ENCODE measurements at regions not wholly inside any gene's neighbourhood (a gene's known extent, or its start where the extent isn't known, plus 50 kb on each side); places are given as distances from the start of the nearest gene placed in this dataset.

DNA sequence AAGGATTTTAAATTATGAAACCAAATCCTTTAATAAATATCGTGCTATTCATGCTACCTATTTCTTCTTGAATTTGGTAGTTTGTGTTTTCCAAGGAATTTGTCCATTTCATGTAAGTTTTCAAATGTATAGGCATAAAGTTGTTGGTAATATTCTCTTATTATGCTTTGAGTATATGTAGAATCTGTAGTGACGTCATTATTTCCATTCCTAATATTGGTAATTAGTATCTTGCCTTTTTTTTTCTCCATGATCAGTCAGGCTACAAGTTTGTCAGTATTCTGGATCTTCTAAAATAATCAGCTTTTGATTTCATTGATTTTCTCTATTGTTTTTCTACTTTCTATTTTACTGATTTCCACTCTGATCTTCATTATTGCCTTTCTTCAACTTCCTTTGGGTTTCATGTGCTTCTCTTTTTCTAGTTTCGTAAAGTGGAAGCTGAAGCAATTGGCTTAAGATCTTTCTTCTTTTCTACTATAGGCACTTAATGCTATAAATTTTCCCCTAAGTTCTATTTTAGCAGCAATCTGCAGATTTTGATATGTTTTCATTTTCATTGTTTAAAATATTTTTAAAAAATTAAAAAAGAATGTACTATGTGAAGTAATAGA, 156.5 kb upstream of the HDAC9 start:
- no peak for ATAC-seq

DNA sequence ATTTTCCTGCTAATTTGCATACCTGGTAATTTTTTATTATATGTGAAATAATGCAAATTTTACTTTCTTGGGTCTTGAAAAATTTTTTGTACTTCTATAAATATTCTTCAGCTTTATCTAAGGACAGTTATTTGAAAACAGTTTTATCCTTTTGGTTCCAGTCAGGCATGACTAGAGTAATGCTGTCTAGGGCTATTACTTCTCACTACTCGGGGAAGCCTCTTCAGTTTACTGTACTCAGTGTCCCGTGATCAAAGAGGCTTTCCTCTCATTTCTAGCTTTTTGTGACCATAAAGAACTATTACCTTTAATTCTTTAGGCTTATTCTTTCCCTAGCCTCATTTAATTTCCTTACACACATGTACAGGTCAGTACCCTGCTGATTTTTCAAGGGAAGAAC, 153.8 kb upstream of the HDAC9 start:
- no peak for FAIRE-seq
- Histone ChIP-seq H4K20me1 (ENCODE audit: insufficient read depth, low read length) (no peaks in the 10 kb centered on the region), H3K9ac (ENCODE audit: insufficient read depth, low read depth, low read length) (no peak overlapping the region), H3K4me3 (replicated peaks in 1 of 3; ENCODE audit: insufficient read depth in 1 of 3, low read depth in 2 of 3, low read length in 3 of 3) (no peak overlapping the region), H3K27me3 (ENCODE audit: control insufficient read depth in 1 of 2, insufficient read depth in 2 of 2, low read length in 2 of 2) (no peaks in the 10 kb centered on the region), H3K36me3 (replicated peaks in 1 of 2; ENCODE audit: control insufficient read depth in 1 of 2, insufficient read depth in 2 of 2, low read length in 2 of 2) (no peaks in the 10 kb centered on the region), H3K4me2 (ENCODE audit: low read depth, low read length) (no peak overlapping the region), H3K9me3 (ENCODE audit: low read length) (peaks cover 10% of the 10 kb centered on the region), H2AFZ (ENCODE audit: low read length) (no peak overlapping the region), H3K4me1 (ENCODE audit: insufficient read depth, low read length) (no peaks in the 10 kb centered on the region), H3K27ac (ENCODE audit: extremely low read length, insufficient read depth, low read length) (no peak overlapping the region), H3K79me2 (ENCODE audit: insufficient read depth, low read length) (no peaks in the 10 kb centered on the region)
- no peak for DNase-seq (ENCODE audit: low spot score)
- TF ChIP-seq, protein P1, sequence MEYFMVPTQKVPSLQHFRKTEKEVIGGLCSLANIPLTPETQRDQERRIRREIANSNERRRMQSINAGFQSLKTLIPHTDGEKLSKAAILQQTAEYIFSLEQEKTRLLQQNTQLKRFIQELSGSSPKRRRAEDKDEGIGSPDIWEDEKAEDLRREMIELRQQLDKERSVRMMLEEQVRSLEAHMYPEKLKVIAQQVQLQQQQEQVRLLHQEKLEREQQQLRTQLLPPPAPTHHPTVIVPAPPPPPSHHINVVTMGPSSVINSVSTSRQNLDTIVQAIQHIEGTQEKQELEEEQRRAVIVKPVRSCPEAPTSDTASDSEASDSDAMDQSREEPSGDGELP (IDR thresholded peaks at IDR 0.05; ENCODE audit: borderline replicate concordance, low read depth) = no peak
- TF ChIP-seq FOXC1 (CRISPR knock-in tag; IDR thresholded peaks at IDR 0.05; ENCODE audit: borderline replicate concordance) (no peak), BHLHE40 (IDR thresholded peaks at IDR 0.05; ENCODE audit: low read length) (no peak), CREB1 (IDR thresholded peaks at IDR 0.05) (no peak), CREB1 (CRISPR knock-in tag; IDR thresholded peaks at IDR 0.05) (no peak), ZNF10 (CRISPR knock-in tag; IDR thresholded peaks at IDR 0.05; ENCODE audit: borderline replicate concordance, low read depth) (no peak), ZNF776 (CRISPR knock-in tag; IDR thresholded peaks at IDR 0.05) (no peak), CENPX (CRISPR knock-in tag; IDR thresholded peaks at IDR 0.05) (no peak)
- TF ChIP-seq, protein P2, sequence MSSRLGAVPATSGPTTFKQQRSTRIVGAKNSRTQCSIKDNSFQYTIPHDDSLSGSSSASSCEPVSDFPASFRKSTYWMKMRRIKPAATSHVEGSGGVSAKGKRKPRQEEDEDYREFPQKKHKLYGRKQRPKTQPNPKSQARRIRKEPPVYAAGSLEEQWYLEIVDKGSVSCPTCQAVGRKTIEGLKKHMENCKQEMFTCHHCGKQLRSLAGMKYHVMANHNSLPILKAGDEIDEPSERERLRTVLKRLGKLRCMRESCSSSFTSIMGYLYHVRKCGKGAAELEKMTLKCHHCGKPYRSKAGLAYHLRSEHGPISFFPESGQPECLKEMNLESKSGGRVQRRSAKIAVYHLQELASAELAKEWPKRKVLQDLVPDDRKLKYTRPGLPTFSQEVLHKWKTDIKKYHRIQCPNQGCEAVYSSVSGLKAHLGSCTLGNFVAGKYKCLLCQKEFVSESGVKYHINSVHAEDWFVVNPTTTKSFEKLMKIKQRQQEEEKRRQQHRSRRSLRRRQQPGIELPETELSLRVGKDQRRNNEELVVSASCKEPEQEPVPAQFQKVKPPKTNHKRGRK (CRISPR knock-in tag; IDR thresholded peaks at IDR 0.05) = no peak
- TF ChIP-seq, protein P3, sequence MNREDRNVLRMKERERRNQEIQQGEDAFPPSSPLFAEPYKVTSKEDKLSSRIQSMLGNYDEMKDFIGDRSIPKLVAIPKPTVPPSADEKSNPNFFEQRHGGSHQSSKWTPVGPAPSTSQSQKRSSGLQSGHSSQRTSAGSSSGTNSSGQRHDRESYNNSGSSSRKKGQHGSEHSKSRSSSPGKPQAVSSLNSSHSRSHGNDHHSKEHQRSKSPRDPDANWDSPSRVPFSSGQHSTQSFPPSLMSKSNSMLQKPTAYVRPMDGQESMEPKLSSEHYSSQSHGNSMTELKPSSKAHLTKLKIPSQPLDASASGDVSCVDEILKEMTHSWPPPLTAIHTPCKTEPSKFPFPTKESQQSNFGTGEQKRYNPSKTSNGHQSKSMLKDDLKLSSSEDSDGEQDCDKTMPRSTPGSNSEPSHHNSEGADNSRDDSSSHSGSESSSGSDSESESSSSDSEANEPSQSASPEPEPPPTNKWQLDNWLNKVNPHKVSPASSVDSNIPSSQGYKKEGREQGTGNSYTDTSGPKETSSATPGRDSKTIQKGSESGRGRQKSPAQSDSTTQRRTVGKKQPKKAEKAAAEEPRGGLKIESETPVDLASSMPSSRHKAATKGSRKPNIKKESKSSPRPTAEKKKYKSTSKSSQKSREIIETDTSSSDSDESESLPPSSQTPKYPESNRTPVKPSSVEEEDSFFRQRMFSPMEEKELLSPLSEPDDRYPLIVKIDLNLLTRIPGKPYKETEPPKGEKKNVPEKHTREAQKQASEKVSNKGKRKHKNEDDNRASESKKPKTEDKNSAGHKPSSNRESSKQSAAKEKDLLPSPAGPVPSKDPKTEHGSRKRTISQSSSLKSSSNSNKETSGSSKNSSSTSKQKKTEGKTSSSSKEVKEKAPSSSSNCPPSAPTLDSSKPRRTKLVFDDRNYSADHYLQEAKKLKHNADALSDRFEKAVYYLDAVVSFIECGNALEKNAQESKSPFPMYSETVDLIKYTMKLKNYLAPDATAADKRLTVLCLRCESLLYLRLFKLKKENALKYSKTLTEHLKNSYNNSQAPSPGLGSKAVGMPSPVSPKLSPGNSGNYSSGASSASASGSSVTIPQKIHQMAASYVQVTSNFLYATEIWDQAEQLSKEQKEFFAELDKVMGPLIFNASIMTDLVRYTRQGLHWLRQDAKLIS (CRISPR knock-in tag; IDR thresholded peaks at IDR 0.05) = no peak
- ChIA-PET POLR2A (no interaction called here), CTCF (ENCODE audit: low intra/inter-chr PET ratio, low total read pairs) (no interaction called here)
- BruUV-seq (replicated peaks) = no TSS peak
- no peak for ATAC-seq
- intact Hi-C loops (cut with micrococcal nuclease; ENCODE audit: unreplicated experiment) = no loop called here
- in situ Hi-C loops (cut with HindIII; ENCODE audit: extremely low pct_ligation_motif_present, low pct_unique_long_range_greater_than_20kb) = no loop called here
- WGBS (ENCODE audit: low lambda C conversion rate) = 19% methylated on average over 2 of the region's 2 CpGs

More for the DNA sequence above, 156.5 kb upstream of the HDAC9 start:
- ChIA-PET POLR2A (no interaction called here), CTCF (ENCODE audit: low intra/inter-chr PET ratio, low total read pairs) (no interaction called here)
- WGBS (ENCODE audit: low lambda C conversion rate) = 6% methylated on average over 3 of the region's 3 CpGs
- Histone ChIP-seq H4K20me1 (ENCODE audit: insufficient read depth, low read length) (no peaks in the 10 kb centered on the region), H3K9me3 (ENCODE audit: low read length) (peaks cover 10% of the 10 kb centered on the region), H2AFZ (ENCODE audit: low read length) (no peak overlapping the region), H3K79me2 (ENCODE audit: insufficient read depth, low read length) (no peaks in the 10 kb centered on the region), H3K27me3 (ENCODE audit: control insufficient read depth in 1 of 2, insufficient read depth in 2 of 2, low read length in 2 of 2) (no peaks in the 10 kb centered on the region), H3K36me3 (replicated peaks in 1 of 2; ENCODE audit: control insufficient read depth in 1 of 2, insufficient read depth in 2 of 2, low read length in 2 of 2) (no peaks in the 10 kb centered on the region), H3K4me1 (ENCODE audit: insufficient read depth, low read length) (no peaks in the 10 kb centered on the region), H3K27ac (ENCODE audit: extremely low read length, insufficient read depth, low read length) (no peak overlapping the region), H3K4me3 (replicated peaks in 1 of 3; ENCODE audit: insufficient read depth in 1 of 3, low read depth in 2 of 3, low read length in 3 of 3) (no peak overlapping the region), H3K9ac (ENCODE audit: insufficient read depth, low read depth, low read length) (no peak overlapping the region), H3K4me2 (ENCODE audit: low read depth, low read length) (no peak overlapping the region)
- intact Hi-C loops (cut with micrococcal nuclease; ENCODE audit: unreplicated experiment) = no loop called here
- no peak for TF ChIP-seq SSRP1 (CRISPR knock-in tag; IDR thresholded peaks at IDR 0.05)
- TF ChIP-seq HNF4G (IDR thresholded peaks at IDR 0.05; ENCODE audit: borderline replicate concordance, low read depth, low read length) = no peak
- no peak for TF ChIP-seq HNF4G (CRISPR knock-in tag; IDR thresholded peaks at IDR 0.05; ENCODE audit: borderline replicate concordance, low read depth)
- peak; percentile 99 for TF ChIP-seq ATF7 (IDR thresholded peaks at IDR 0.05)
- no peak for TF ChIP-seq ATF7 (CRISPR knock-in tag; IDR thresholded peaks at IDR 0.05)
- peak; percentile 96 for TF ChIP-seq CREB1 (IDR thresholded peaks at IDR 0.05)
- TF ChIP-seq CREB1 (CRISPR knock-in tag; IDR thresholded peaks at IDR 0.05) = no peak
- no peak for TF ChIP-seq EHMT2 (IDR thresholded peaks at IDR 0.05; ENCODE audit: borderline replicate concordance, low read depth, low read length)
- in situ Hi-C loops (cut with HindIII; ENCODE audit: extremely low pct_ligation_motif_present, low pct_unique_long_range_greater_than_20kb) = no loop called here
- no peak for FAIRE-seq
- DNase-seq (ENCODE audit: low spot score) = no peak
- no TSS peak for BruUV-seq (replicated peaks)
